MM.1S (cell line): ENCODE measurements at regions not wholly inside any gene's neighbourhood (a gene's known extent, or its start where the extent isn't known, plus 50 kb on each side); places are given as distances from the start of the nearest gene placed in this dataset.

ENCODE experiments used
- DNase-seq: peaks from one replicate; pipeline ENCODE4 v3.0.0-alpha.2; 2015
- H2AFZ ChIP-seq: fragments of 300-600 bp; sonication (generic); 2 replicates; pipeline ENCODE4 v1.6.0; 2016; ENCODE audit warnings: antibody characterized with exemption, low read length
- H3F3A ChIP-seq: fragments of 300-600 bp; sonication (generic); 2 replicates; pipeline ENCODE4 v1.6.1; 2016; ENCODE audit warnings: mild to moderate bottlenecking, antibody characterized with exemption, low read length, moderate library complexity, mixed read lengths; ENCODE audit not compliant: insufficient read depth
- H3K27ac ChIP-seq: fragments of 300-600 bp; sonication (generic); 2 replicates; pipeline ENCODE4 v1.5.1; 2016; ENCODE audit warnings: mild to moderate bottlenecking, low read length
- H3K27me3 ChIP-seq: fragments of 300-600 bp; sonication (generic); replicated peaks from 2 replicates; pipeline ENCODE4 v1.6.0; 2016; ENCODE audit warnings: low read length; ENCODE audit not compliant: insufficient read depth
- H3K36me3 ChIP-seq: fragments of 300-600 bp; sonication (generic); replicated peaks from 2 replicates; pipeline ENCODE4 v1.6.1; 2016; ENCODE audit warnings: mild to moderate bottlenecking, low read length, mixed read lengths; ENCODE audit not compliant: insufficient read depth
- H3K4me1 ChIP-seq: fragments of 300-600 bp; sonication (generic); 2 replicates; pipeline ENCODE4 v1.6.1; 2016; ENCODE audit warnings: low read length, mixed read lengths
- H3K4me2 ChIP-seq: fragments of 300-600 bp; sonication (generic); 2 replicates; pipeline ENCODE4 v1.6.0; 2016; ENCODE audit warnings: low read depth, low read length
- H3K4me3 ChIP-seq: fragments of 300-600 bp; sonication (generic); 2 replicates; pipeline ENCODE4 v1.5.1; 2016; ENCODE audit warnings: low read length, mixed read lengths
- H3K79me2 ChIP-seq: fragments of 300-600 bp; sonication (generic); 2 replicates; pipeline ENCODE4 v1.6.1; 2016; ENCODE audit warnings: mixed run types, low read length, mixed read lengths
- H3K9ac ChIP-seq: fragments of 300-600 bp; sonication (generic); 2 replicates; pipeline ENCODE4 v1.6.1; 2016; ENCODE audit warnings: low read length, mixed read lengths
- H3K9me2 ChIP-seq: fragments of 300-600 bp; sonication (generic); replicated peaks from 2 replicates; pipeline ENCODE4 v1.6.1; 2016; ENCODE audit warnings: mild to moderate bottlenecking, low read length, mixed read lengths; ENCODE audit not compliant: insufficient read depth
- H3K9me3 ChIP-seq: fragments of 300-600 bp; sonication (generic); replicated peaks from 2 replicates; pipeline ENCODE4 v1.6.1; 2016; ENCODE audit warnings: mild to moderate bottlenecking, low read length, mixed read lengths; ENCODE audit not compliant: insufficient read depth
- H4K20me1 ChIP-seq: fragments of 300-600 bp; sonication (generic); 2 replicates; pipeline ENCODE4 v1.6.1; 2016; ENCODE audit warnings: mild to moderate bottlenecking, low read length, moderate library complexity, mixed read lengths; ENCODE audit not compliant: insufficient read depth
- EZH2 ChIP-seq: fragments of 300-600 bp; sonication (generic); optimal IDR thresholded peaks from 2 replicates; pipeline ENCODE3; 2017; ENCODE audit warnings: low read depth, mild to moderate bottlenecking, antibody characterized with exemption, low read length, mixed read lengths
- EZH2phosphoT487 ChIP-seq: fragments of 300-600 bp; sonication (generic); IDR thresholded peaks from 2 replicates; pipeline ENCODE4 v1.6.1; 2018; ENCODE audit warnings: antibody characterized with exemption, low read length
- TF ChIP-seq, protein P1 (sequence below): fragments of 300-600 bp; sonication (generic); IDR thresholded peaks from 2 replicates; pipeline ENCODE4 v1.5.1; 2016; ENCODE audit warnings: antibody characterized with exemption, low read length, mixed read lengths

DNA sequence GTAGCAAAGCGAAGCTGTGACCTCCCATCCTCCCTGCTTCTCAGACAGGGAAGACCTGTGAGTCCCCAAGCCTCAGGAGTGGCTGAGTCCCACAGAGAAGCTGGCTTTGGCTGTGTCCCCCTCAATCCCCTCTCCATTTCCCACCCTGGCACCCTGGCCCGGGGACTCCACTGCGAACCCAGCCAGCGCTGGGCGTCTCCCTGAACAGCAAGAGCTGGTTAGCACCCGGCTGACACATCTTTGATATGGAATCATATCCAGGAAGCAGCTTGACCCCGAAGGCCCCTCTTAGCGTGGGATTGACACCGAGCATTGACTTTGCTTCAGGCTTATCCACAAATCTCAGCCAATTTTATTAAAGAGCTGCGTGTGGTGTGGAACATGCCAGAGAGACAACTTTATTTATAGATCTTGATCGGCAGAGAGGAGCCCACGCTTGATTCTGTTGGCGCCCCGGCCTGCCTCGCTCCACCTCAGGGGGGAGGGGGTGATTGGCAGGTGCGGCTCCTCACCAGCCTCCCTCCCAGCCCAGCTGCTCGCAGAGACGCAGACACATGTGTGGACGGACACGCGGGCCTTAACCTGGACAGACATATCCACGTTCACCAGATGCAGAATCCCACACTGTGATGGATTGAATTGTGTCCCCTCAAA lies 120.7 kb upstream of the MVB12B start:
- Histone ChIP-seq H3K79me2 (no peaks in the 10 kb centered on the region), H4K20me1 (no peaks in the 10 kb centered on the region), H3K9me2 (no peaks in the 10 kb centered on the region), H3K9ac (no peak overlapping the region), H2AFZ (no peak overlapping the region), H3K4me2 (no peak overlapping the region), H3K27ac (no peak overlapping the region), H3F3A (no peaks in the 10 kb centered on the region), H3K36me3 (no peaks in the 10 kb centered on the region), H3K4me3 (no peak overlapping the region), H3K4me1 (no peaks in the 10 kb centered on the region), H3K27me3 (no peaks in the 10 kb centered on the region), H3K9me3 (no peaks in the 10 kb centered on the region)
- DNase-seq: no peak
- TF ChIP-seq EZH2phosphoT487 (no peak), EZH2 (no peak)
- TF ChIP-seq, protein P1, sequence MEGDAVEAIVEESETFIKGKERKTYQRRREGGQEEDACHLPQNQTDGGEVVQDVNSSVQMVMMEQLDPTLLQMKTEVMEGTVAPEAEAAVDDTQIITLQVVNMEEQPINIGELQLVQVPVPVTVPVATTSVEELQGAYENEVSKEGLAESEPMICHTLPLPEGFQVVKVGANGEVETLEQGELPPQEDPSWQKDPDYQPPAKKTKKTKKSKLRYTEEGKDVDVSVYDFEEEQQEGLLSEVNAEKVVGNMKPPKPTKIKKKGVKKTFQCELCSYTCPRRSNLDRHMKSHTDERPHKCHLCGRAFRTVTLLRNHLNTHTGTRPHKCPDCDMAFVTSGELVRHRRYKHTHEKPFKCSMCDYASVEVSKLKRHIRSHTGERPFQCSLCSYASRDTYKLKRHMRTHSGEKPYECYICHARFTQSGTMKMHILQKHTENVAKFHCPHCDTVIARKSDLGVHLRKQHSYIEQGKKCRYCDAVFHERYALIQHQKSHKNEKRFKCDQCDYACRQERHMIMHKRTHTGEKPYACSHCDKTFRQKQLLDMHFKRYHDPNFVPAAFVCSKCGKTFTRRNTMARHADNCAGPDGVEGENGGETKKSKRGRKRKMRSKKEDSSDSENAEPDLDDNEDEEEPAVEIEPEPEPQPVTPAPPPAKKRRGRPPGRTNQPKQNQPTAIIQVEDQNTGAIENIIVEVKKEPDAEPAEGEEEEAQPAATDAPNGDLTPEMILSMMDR: no peak

DNA sequence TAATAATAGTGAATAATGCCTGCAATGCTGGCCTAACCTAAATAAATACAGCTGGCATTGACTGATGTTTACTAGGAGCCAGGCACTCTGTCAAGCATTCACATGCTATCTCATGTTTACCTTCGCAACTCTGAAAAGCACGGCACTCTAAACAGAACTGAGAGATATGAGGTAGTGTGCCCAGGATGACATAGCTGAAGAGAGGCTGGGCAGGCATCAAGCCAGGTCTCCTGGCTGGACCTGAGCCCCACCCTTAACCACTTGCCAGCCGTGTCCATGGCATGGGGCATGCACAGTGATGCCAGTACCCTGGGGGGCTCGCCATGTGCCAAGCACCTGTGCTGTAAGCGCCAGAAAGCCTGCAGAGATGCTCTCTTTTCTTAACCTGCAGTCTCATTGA lies 119.4 kb upstream of the MVB12B start:
- TF ChIP-seq, protein P1: no peak
- TF ChIP-seq EZH2phosphoT487 (no peak), EZH2 (no peak)
- Histone ChIP-seq H3K4me2 (no peak overlapping the region), H3K4me3 (no peak overlapping the region), H3K9me2 (no peaks in the 10 kb centered on the region), H3K9ac (no peak overlapping the region), H3F3A (no peaks in the 10 kb centered on the region), H3K4me1 (no peaks in the 10 kb centered on the region), H3K36me3 (no peaks in the 10 kb centered on the region), H3K27ac (no peak overlapping the region), H3K27me3 (no peaks in the 10 kb centered on the region), H3K9me3 (no peaks in the 10 kb centered on the region), H4K20me1 (no peaks in the 10 kb centered on the region), H3K79me2 (no peaks in the 10 kb centered on the region), H2AFZ (no peak overlapping the region)
- no peak for DNase-seq

DNA sequence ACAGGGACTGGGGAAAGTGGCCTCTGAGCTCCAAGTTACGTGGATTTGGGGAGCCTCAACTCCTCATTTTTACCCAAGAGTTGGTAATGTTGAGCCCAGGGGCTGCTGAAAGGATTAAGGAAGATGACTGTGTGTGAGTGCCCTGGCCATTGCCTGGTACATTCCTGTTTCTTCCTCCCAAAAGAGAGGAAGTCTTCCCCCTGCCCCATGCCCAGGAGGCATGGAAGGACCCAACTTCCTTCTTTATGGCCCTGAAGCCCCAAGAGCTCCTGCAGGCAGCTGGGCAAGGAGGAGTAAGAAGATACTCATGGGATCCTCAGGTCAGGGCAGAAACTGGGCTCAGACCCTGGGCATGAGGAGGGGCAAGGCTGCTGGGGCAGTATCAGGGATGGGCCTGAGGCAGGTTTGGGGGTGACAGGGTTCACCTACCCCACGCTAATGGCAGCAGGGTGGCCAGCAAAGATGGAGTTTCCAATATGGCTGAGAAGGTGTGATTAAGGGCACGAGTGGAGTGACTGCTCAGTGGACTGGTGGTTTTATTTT lies 118.3 kb upstream of the MVB12B start:
- no peak for DNase-seq
- H3K79me2 ChIP-seq: no peaks in the 10 kb centered on the region
- H3K27me3 ChIP-seq: no peaks in the 10 kb centered on the region
- no peak overlapping the region for H3K27ac ChIP-seq
- H3K36me3 ChIP-seq: no peaks in the 10 kb centered on the region
- H3K9me3 ChIP-seq: no peaks in the 10 kb centered on the region
- H3K9me2 ChIP-seq: no peaks in the 10 kb centered on the region
- no peaks in the 10 kb centered on the region for H4K20me1 ChIP-seq
- no peaks in the 10 kb centered on the region for H3K4me1 ChIP-seq
- no peaks in the 10 kb centered on the region for H3F3A ChIP-seq
- no peak overlapping the region for H3K4me3 ChIP-seq
- TF ChIP-seq EZH2 (no peak), EZH2phosphoT487 (no peak)
- TF ChIP-seq, protein P1: no peak
- no peak overlapping the region for H3K4me2 ChIP-seq
- H2AFZ ChIP-seq: no peak overlapping the region
- no peak overlapping the region for H3K9ac ChIP-seq
